Right ventricle myocardium superior (tissue), 1 donor: ENCODE measurements at regions not wholly inside any gene's neighbourhood (a gene's known extent, or its start where the extent isn't known, plus 50 kb on each side); places are given as distances from the start of the nearest gene placed in this dataset.
"Not testable (repeated sequence)": the region's sequence is repeated elsewhere in the genome, so short reads cannot be mapped to it uniquely, and the experiment has no call there.

Source experiments
- ATAC-seq: fragments of 200-7000 bp; cut with Tn5 transposase; one replicate; pipeline ENCODE4 v1.9.1; 2020; ENCODE audit warnings: mild to moderate bottlenecking; ENCODE audit not compliant: poor library complexity
- DNase-seq: peaks from one replicate; pipeline ENCODE4 v3.0.0-alpha.2; 2020
- intact Hi-C: fragments of 100-400 bp; cut with DNase I; formaldehyde crosslinking; loops from one replicate; pipeline ENCODE4 v1.11.2; 2022
- donor health status: DM: no; HTN: yes; CAD: no; lungs with severe emphysema.

GRCh38 chr5:54378707-54379106, 68.3 kb upstream of the ARL15 start:
- DNase-seq: no peak
- intact Hi-C loops: no loop called here
- no peak for ATAC-seq

- DNase-seq, intact Hi-C loops, ATAC-seq: not testable (repeated sequence)
Observed at GRCh38 chr5:54377339-54377738, 67.0 kb upstream of the ARL15 start.

DNA sequence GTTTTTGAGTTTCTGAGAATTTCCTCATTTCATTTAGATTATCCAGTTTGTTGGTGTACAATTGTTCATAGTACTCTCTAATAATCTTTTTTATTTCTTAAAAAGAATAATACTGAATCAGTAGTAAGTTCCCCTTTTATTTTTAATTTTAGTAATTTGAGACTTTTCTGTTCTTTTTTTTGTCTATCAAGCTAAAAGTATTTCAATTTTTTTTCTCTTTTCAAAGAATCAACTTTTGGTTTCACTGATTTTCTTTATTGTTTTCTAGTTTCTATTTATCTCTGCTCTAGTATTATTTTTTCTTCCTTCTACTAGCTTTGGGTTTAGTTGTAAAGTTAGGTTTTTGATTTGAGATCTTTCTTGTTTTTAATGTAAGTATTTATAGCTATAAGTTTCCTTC, 60.6 kb upstream of the ARL15 start:
- DNase-seq (no peak), ATAC-seq (no peak)
- intact Hi-C loops: no loop called here

DNA sequence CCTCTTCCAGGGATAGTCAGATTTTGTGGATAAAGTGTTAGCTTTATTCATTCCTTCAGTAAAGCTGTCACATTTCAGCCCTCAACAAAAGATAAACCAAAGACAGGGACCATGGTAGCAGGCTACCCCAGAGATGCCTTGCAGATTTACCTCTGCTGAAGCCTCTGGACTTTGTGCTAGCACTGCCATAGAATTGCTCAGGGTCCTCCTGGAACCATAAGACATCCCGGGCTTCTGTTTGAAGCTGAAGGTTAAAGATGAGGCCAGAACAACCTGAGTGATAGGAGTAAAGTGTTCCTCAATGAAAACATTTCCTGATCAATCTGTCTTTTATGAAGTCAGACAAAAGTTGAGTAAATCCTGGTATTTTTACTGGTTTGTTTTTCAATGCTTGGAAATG, 57.5 kb upstream of the ARL15 start:
- intact Hi-C loops: no loop called here
- DNase-seq (no peak), ATAC-seq (no peak)

DNA sequence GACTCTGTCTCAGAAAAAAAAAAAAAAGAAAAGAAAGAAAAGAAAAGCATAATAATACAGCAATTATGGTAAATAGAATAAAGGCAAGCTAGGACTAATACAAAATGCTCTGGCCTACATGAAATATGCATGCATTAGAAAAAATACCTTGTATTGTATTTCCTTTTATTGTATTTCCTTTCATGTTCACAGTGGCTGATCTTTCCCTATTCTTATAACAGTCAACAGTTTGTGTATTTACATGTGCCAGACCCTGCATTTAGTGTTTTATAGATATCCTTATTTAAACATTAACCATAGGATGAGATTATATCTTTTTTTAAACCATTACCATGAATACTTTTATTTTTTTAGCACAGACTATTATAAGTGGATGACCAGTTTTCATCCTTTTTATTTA, 56.3 kb upstream of the ARL15 start:
- intact Hi-C loops: no loop called here
- no peak for DNase-seq
- ATAC-seq: no peak

DNA sequence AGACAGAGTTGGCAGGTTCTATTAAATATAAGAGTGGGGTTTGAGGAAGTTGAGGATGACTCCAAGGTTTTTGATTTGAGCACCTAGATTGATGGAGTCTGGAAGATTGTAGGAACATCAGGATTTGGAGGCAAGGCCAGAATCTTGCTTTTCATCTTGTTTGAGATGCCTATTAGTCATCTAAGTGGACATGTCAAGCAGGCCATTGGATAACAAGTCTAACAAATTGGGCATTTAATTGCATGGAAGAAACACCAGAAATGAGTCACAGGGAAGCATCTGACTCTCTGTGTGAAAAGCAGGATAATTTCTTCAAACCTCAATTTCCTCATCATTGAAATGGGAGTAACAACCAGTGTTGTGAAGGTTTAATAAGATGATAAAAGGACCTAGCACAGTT, 53.3 kb upstream of the ARL15 start:
- intact Hi-C loops: no loop called here
- ATAC-seq (no peak), DNase-seq (no peak)

GRCh38 chr5:54362992-54363625, 52.7 kb upstream of the ARL15 start:
- ATAC-seq (no peak), DNase-seq (no peak)
- intact Hi-C loops: no loop called here

GRCh38 chr5:54362434-54362833, 52.1 kb upstream of the ARL15 start:
- no peak for ATAC-seq
- intact Hi-C loops: no loop called here
- no peak for DNase-seq

DNA sequence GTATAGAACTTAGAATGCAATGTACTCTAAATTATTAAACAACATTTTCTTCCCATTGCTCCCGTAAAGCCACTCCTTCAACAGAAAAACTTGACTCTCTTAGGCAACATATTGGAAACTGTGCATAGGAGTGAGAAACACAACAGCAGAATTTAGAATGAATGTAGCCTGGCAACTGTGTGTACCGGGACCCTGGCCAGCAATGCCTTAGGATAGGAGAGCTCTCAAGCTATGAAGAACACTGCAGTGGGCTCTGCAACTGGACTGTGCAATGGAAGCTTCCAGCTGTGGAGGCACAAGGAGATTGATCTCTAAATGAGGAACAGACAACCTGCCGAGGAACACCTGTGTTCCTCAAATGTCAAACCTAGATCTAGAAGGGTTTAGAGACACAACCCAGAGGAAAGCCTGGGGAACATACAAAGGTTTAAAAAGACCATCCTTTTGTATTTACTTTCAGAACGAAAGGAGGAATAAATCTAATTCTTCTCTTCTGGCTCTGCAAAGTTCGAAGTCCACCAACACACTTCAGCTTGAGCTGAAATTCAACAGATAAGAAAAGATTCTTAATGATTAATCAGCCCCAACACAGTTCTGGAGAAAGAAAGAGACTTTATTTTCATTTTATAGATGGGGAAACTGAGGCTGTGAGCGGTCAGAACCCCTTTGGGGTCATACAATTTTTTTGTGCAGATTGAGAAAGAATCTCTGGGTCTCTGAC, 51.5 kb upstream of the ARL15 start:
- DNase-seq (peak; percentile 76), ATAC-seq (peak; percentile 87)
- intact Hi-C loops: no loop called here

- intact Hi-C loops: no loop called here
- no peak for DNase-seq
- peak; percentile 7 for ATAC-seq
Observed at GRCh38 chr5:54360925-54361662, 50.7 kb upstream of the ARL15 start.
